HK-2 (cell line): ENCODE measurements at regions not wholly inside any gene's neighbourhood (a gene's known extent, or its start where the extent isn't known, plus 50 kb on each side); places are given as distances from the start of the nearest gene placed in this dataset.

Experiments
- DNase-seq: peaks from one replicate; pipeline ENCODE4 v3.0.0-alpha.2; 2018; ENCODE audit not compliant: unreplicated experiment

DNA sequence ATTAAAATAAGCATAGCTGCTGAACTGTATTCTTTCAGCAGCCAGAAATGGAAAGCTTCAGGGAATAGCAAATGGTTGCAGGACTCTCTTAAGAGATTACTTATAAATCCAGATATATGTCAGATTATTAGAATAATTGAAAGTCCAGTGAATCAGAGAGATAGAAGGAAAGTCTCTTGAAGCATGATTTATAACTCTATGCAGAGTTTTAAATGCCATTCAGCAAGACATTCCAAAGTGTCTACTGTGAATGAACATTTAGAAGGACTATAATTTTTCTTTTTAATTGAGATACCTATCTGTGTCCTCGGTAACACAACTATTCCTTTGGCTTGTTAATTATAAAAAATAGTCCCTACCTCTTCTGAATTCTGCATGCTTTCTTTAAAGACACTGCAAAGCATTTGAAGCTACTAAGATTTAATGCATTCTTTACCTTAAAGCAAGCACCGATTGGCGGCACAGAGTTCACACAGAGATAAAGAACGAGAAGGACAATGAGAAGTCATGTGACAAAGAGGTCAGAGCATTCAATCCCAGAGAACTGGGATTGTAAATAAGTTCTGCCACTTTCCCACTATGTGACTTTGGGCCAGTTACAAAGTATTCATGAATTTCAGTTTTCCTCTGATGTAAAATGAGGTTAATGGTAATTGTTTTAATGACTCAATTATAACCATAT, 371.0 kb upstream of the ATP2B1 start:
- no peak for DNase-seq

GRCh38 chr12:90078344-90078743, 369.7 kb upstream of the ATP2B1 start:
- DNase-seq: no peak

DNA sequence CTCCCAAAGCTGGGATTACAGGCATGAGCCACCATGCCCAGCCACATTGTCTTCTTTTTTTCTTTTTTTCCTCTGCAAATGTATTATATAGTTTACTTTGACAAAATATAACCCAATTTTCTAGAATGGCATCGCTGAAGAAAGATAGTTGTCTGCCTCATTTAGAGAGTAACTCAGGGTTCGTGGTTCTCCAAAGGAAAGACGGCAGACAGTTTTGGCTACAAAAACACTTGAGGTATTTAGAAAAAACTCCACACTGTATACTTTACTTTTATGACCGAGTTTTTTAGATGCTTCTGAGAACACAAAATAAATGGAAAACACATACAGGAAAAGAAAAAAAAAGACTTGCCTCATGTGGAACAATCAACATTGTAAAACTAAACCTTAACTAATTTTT, 369.1 kb upstream of the ATP2B1 start:
- DNase-seq: no peak

DNA sequence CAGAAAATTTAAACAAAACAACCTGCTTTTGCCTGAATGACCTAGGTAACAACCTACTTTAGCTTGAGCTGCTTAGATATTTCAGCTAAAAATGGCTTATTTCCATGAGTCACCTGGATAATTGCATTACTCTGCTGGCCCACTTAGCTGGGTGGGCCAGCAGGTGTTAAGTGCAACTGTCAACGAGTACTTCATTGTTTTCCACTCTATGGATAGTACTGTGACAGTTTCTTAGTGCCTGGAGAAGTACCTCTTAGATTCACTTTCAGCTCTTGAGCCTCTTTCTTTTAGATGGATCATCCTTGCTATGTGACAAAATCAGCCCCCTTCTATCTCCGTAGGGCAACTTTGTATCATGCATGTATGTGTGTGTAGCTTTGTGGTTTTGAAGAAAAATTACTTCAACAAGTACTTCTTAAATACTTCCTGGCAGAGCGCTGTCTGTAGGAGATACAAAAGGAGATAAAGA, 368.2 kb upstream of the ATP2B1 start:
- no peak for DNase-seq

- DNase-seq: no peak
Measured at GRCh38 chr12:90075685-90076084, 367.0 kb upstream of the ATP2B1 start.

DNA sequence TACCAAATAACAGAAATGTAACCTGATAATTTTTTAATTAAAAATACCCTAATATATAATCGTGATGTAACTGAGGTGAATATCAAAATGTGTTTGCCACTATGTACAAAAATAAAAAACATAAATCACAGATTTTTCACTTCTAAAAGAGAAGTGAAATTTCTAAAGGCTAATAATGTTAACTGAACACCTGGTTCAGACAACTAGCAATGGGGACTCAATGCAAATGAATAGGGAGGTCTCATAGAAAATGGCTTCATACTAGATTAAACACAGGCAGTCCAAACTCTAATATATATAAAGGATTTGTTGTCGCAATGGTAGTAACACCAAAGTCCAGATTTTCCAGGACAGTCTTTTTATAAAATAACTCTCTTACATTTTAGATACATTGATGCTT, 365.4 kb upstream of the ATP2B1 start:
- no peak for DNase-seq

GRCh38 chr12:90071996-90072395, 363.4 kb upstream of the ATP2B1 start:
- no peak for DNase-seq

DNA sequence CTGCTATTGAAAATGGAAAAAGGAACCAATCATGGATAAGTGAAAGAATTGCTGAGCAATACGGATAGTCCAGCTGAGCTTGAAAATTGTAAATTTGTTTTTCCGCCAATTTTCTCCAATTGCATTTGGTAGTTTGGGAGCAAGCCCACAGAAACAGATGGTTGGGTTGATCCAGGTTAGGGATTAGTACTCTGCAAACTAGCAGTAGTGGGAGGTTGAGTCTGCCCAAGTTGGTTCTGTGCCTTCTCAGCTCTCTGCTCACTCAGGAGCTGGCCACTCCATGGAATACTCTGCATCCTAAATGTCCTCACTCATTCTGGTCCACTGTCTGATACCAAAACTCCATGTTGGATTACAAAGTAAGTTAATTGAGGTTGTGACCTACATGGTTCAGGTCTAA, 361.1 kb upstream of the ATP2B1 start:
- DNase-seq: no peak

- DNase-seq: no peak
Measured at GRCh38 chr12:90067791-90068190, 359.2 kb upstream of the ATP2B1 start.

DNA sequence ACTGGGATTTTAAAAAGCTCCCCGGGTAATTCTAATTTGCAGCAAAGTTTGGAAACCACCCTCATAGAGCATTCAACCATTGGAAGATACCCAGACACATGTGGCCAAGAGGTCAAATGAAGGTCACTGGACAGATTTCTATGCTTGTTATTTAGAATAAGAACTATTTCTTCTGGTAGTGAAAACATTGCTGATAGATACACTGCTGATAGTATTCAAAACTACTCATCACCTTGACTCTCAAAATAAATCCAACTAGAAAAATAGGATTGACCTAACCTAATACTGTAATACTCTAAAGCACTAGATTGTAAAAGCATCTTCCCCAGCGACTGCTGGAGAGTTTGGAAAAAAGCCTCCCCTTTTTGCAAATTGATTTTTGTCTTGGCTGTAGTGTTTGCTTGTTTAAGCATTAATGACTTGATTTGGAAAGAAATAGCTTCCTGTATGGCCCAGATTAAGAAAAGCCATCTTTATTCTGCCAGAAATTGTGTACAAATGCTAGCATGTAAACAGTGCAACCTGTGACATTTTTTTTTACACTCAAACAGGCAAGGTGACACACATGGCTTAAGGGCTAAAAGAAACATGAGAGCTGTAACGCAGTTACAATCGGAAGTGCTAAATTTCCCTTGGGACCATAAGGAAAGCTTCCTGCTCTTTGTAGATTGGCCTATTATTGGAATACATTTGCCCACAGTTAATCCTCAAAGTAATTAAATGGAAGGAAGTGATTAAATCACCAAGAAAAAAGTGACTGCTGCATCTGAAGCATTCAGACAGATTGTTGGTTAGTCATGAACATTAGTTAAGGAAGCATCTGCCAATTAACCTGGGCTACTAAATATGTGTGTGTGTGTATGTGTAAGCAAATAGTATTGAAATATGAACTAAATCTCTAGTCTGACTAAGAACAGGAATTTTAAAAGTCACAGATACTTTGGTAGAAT, 356.5 kb upstream of the ATP2B1 start:
- no peak for DNase-seq

GRCh38 chr12:90062799-90063198, 354.2 kb upstream of the ATP2B1 start:
- no peak for DNase-seq

GRCh38 chr12:90061809-90062208, 353.2 kb upstream of the ATP2B1 start:
- no peak for DNase-seq

DNA sequence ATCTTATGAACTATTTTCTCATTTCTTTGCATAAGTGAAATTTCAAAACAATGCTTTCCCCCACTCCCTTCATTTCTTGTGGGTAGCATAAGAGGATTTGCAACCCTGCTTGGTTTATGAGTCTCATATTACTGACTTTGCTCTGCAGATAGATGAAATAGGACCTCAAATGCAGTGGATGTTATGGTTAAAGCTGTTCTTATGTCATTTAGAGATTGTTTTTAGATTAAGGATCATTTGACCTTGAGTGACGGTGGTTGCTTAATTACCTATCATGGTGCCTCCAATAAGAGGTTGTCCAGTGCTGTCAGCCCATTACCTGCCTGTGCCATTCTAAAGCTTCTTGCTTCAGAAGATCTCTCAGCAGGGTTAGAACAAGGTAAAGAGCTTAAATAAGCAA, 351.4 kb upstream of the ATP2B1 start:
- no peak for DNase-seq

- DNase-seq: no peak
Measured at GRCh38 chr12:90058704-90059103, 350.1 kb upstream of the ATP2B1 start.

GRCh38 chr12:90055071-90055470, 346.4 kb upstream of the ATP2B1 start:
- DNase-seq: no peak

GRCh38 chr12:90048918-90049317, 340.3 kb upstream of the ATP2B1 start:
- no peak for DNase-seq

- no peak for DNase-seq
Measured at GRCh38 chr12:90045559-90045958, 336.9 kb upstream of the ATP2B1 start.

DNA sequence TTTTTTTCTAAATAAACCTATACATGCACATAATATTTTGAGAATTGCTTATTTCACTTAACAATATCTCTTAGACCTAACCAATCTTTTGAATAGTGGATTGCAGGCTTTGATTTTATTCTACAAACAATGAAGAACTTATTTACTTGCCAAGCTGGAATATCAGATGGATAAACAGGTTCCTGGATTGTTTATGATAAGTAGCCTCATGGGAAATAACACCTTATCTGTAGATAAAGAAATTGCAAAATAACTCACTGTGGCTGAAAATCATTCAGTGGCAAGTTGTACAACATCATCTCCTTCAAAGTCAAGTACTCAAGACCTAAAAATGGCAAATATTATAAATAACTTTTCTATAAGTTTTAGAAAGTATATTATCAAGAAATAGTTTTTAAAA, 335.4 kb upstream of the ATP2B1 start:
- DNase-seq: no peak

DNA sequence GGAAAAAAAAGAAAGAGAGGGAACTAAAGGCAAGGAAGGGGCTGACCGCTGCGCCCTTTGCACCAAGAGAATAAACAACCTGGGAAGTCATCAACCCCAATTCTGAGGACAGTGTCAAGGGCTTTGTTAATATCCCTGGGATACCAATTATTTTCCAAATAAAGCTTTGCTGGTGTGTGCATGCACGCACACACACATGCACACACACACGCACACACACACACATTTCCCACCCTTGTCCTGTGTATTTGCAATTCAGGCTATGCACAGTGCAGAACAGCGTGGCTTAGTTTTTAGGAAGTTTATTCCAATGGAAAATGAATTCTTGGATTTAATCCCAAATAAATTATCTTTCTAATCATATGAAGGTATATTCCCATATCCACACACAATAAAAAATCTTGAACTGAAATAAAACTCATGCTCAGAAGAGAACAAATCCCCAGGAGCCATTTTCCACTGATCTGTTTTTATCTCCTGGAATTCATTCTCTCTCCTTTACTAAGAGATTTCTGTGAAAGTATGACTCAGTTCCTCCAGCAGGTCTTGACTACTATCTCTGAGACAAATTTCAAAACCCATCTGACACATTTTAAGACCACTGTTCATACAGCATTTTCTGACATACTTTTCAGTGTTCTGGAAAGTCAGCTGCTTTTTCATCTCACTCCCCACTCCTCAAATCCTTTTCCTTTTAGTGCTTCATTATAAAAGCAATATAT, 334.4 kb upstream of the ATP2B1 start:
- DNase-seq: no peak

DNA sequence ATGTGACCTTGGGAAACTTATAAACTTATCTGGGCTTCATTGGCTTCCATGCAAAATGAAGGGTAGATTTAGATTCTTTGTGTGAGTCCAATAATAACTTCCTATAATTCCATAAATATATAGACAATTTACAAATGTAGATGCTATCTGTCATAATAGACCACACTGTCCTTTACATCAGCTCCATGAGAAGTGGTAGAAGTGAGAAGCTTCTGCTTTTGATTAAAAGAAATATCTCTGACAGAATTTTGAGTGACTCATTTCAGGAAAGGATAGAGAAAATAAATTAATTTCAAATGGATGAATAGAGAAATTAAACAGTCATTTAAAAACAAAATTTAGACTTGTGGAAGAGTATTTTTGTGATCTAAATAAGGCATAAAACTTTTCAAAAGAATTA, 329.7 kb upstream of the ATP2B1 start:
- DNase-seq: no peak

GRCh38 chr12:90037740-90038139, 329.1 kb upstream of the ATP2B1 start:
- no peak for DNase-seq

DNA sequence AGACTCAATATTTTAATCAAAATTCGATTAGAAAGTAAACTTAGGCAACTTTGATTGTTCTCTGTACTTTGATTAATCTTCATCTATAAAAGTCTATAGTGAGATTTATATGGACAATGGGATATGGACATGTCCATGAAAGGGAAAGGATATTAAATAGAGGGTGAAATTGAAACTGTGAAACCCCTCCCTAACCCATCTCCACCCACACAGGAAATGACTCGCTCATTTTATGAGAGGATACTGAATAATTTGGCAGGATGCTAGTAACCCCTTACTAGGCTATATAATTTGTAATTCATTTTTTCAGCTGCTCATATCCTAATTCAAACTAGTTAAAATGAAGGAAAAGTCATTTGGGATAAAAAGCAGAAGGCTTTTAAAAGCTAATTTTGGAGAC, 328.0 kb upstream of the ATP2B1 start:
- DNase-seq: no peak
